OCI-LY7 (cell line): ENCODE measurements at regions not wholly inside any gene's neighbourhood (a gene's known extent, or its start where the extent isn't known, plus 50 kb on each side); places are given as distances from the start of the nearest gene placed in this dataset.

Experiments used
- CTCF ChIP-seq: fragments of 200-600 bp; sonication (generic); conservative IDR thresholded peaks from 2 replicates; pipeline ENCODE4 v1.5.1; 2014; ENCODE audit warnings: mild to moderate bottlenecking, antibody characterized with exemption, low read length, moderate library complexity, mixed read lengths
- EZH2phosphoT487 ChIP-seq: fragments of 200-600 bp; sonication (generic); IDR thresholded peaks from 2 replicates; pipeline ENCODE4 v1.6.1; 2018; ENCODE audit warnings: low read depth, borderline replicate concordance, mild to moderate bottlenecking, mixed run types, antibody characterized with exemption, low read length, moderate library complexity, mixed read lengths

- TF ChIP-seq CTCF = no peak
- no peak for TF ChIP-seq EZH2phosphoT487
Measured at GRCh38 chr20:22288156-22288555, 296.2 kb downstream of the FOXA2 start.
